H9 (cell line): ENCODE measurements at regions not wholly inside any gene's neighbourhood (a gene's known extent, or its start where the extent isn't known, plus 50 kb on each side); places are given as distances from the start of the nearest gene placed in this dataset.

Experiments used
- DNase-seq: peaks from one replicate; pipeline ENCODE4 v3.0.0-alpha.2; 2017
- H2AFZ ChIP-seq: one replicate; pipeline ENCODE4 v1.6.1; 2013; ENCODE audit warnings: mild to moderate bottlenecking, low read length, control low read depth, moderate library complexity
- H2AK5ac ChIP-seq: 2 replicates; pipeline ENCODE4 v1.6.1; 2013; ENCODE audit warnings: low read length, control low read depth, mixed read lengths; ENCODE audit not compliant: insufficient read length
- H2BK120ac ChIP-seq: one replicate; pipeline ENCODE4 v1.6.1; 2013; ENCODE audit warnings: low read depth, mild to moderate bottlenecking, low read length, control low read depth, inconsistent platforms; ENCODE audit not compliant: poor library complexity, severe bottlenecking
- H2BK12ac ChIP-seq: 2 replicates; pipeline ENCODE4 v1.6.1; 2013; ENCODE audit warnings: low read length, control low read depth, mixed read lengths, low read depth; ENCODE audit not compliant: insufficient read length
- H2BK15ac ChIP-seq: 2 replicates; pipeline ENCODE4 v1.6.1; 2013; ENCODE audit warnings: low read depth, low read length, control low read depth
- H2BK20ac ChIP-seq: one replicate; pipeline ENCODE4 v1.6.1; 2013; ENCODE audit warnings: low read depth, mild to moderate bottlenecking, low read length, control low read depth, inconsistent platforms; ENCODE audit not compliant: poor library complexity, severe bottlenecking
- H2BK5ac ChIP-seq: 2 replicates; pipeline ENCODE4 v1.6.1; 2013; ENCODE audit warnings: low read length, control low read depth, mixed read lengths; ENCODE audit not compliant: insufficient read length
- H3K14ac ChIP-seq: 2 replicates; pipeline ENCODE4 v1.6.1; 2013; ENCODE audit warnings: low read length, control low read depth; ENCODE audit not compliant: insufficient read depth
- H3K18ac ChIP-seq: 2 replicates; pipeline ENCODE4 v1.6.1; 2013; ENCODE audit warnings: low read depth, mild to moderate bottlenecking, mixed read lengths, low read length, control low read depth; ENCODE audit not compliant: insufficient read length
- H3K23ac ChIP-seq: 2 replicates; pipeline ENCODE4 v1.6.1; 2013; ENCODE audit warnings: low read length, control low read depth, mixed read lengths, low read depth; ENCODE audit not compliant: insufficient read length
- H3K23me2 ChIP-seq: 2 replicates; pipeline ENCODE4 v1.6.1; 2013; ENCODE audit warnings: low read depth, mild to moderate bottlenecking, mixed read lengths, low read length, control low read depth; ENCODE audit not compliant: insufficient read length, poor library complexity, severe bottlenecking
- H3K27ac ChIP-seq: 2 replicates; pipeline ENCODE4 v1.5.1; 2013; ENCODE audit warnings: low read length, control low read depth, mixed read lengths, low read depth; ENCODE audit not compliant: insufficient read length
- H3K27me3 ChIP-seq: 2 replicates; pipeline ENCODE4 v1.6.1; 2013; ENCODE audit warnings: low read length, control low read depth, inconsistent platforms; ENCODE audit not compliant: insufficient read depth
- H3K4ac ChIP-seq: 2 replicates; pipeline ENCODE4 v1.6.1; 2013; ENCODE audit warnings: low read depth, mild to moderate bottlenecking, control low read depth, inconsistent platforms, low read length, moderate library complexity
- H3K4me1 ChIP-seq: 2 replicates; pipeline ENCODE4 v1.6.1; 2013; ENCODE audit warnings: low read length, control low read depth, inconsistent platforms; ENCODE audit not compliant: insufficient read depth
- H3K4me2 ChIP-seq: 2 replicates; pipeline ENCODE4 v1.6.1; 2013; ENCODE audit warnings: low read length, control low read depth, mixed read lengths; ENCODE audit not compliant: insufficient read length, insufficient read depth
- H3K56ac ChIP-seq: 2 replicates; pipeline ENCODE4 v1.6.1; 2013; ENCODE audit warnings: low read depth, mild to moderate bottlenecking, mixed read lengths, low read length, control low read depth; ENCODE audit not compliant: insufficient read length
- H3K79me1 ChIP-seq: 2 replicates; pipeline ENCODE4 v1.6.1; 2013; ENCODE audit warnings: low read depth, mild to moderate bottlenecking, moderate library complexity, low read length, control low read depth, inconsistent platforms; ENCODE audit not compliant: insufficient read depth, poor library complexity, severe bottlenecking
- H3K79me2 ChIP-seq: 2 replicates; pipeline ENCODE4 v1.6.1; 2013; ENCODE audit warnings: low read length, control low read depth, inconsistent platforms; ENCODE audit not compliant: insufficient read depth
- H3K9ac ChIP-seq: 2 replicates; pipeline ENCODE4 v1.6.1; 2013; ENCODE audit warnings: low read length, control low read depth, mixed read lengths; ENCODE audit not compliant: insufficient read length; ENCODE audit errors: extremely low read depth
- H3K9me3 ChIP-seq: one replicate; pipeline ENCODE4 v1.6.1; 2013; ENCODE audit warnings: low read depth, low read length, inconsistent platforms; ENCODE audit not compliant: control insufficient read depth
- H3T11ph ChIP-seq: one replicate; pipeline ENCODE4 v1.6.1; 2013; ENCODE audit warnings: mild to moderate bottlenecking, low read length, control low read depth, inconsistent platforms
- H4K20me1 ChIP-seq: one replicate; pipeline ENCODE4 v1.6.1; 2013; ENCODE audit not compliant: control insufficient read depth, insufficient read length, insufficient read depth
- H4K5ac ChIP-seq: 2 replicates; pipeline ENCODE4 v1.6.1; 2013; ENCODE audit warnings: low read depth, mild to moderate bottlenecking, mixed read lengths, low read length, control low read depth; ENCODE audit not compliant: insufficient read length
- H4K8ac ChIP-seq: replicated peaks from 2 replicates; pipeline ENCODE4 v1.6.1; 2013; ENCODE audit warnings: low read length, control low read depth, mixed read lengths, low read depth; ENCODE audit not compliant: insufficient read length
- H4K91ac ChIP-seq: 2 replicates; pipeline ENCODE4 v1.6.1; 2013; ENCODE audit warnings: low read depth, mild to moderate bottlenecking, moderate library complexity, mixed read lengths, low read length, control low read depth; ENCODE audit not compliant: insufficient read length
- H3K27ac Mint-ChIP-seq, 3 experiments: 2 replicates in 2 of 3; 3 replicates in 1 of 3; pipeline ENCODE4 v1.8.0; 2020 to 2021; ENCODE audit warnings: mixed read lengths in 3 of 3, mild to moderate bottlenecking in 1 of 3, moderate library complexity in 1 of 3
- H3K27me3 Mint-ChIP-seq: 2 replicates; pipeline ENCODE4 v1.8.0; 2021; ENCODE audit warnings: low read depth, mild to moderate bottlenecking, moderate library complexity, mixed read lengths
- H3K36me3 Mint-ChIP-seq, 3 experiments: 2 replicates in 2 of 3; 3 replicates in 1 of 3; pipeline ENCODE4 v1.8.0; 2020 to 2021; ENCODE audit warnings: low read depth in 3 of 3, mixed read lengths in 3 of 3; ENCODE audit not compliant: insufficient read depth in 1 of 3
- H3K4me1 Mint-ChIP-seq, 2 experiments: 2 replicates each; pipeline ENCODE4 v1.8.0; 2020; ENCODE audit warnings: mixed read lengths in 2 of 2
- H3K4me3 Mint-ChIP-seq, 2 experiments: 2 replicates in 1 of 2; 3 replicates in 1 of 2; pipeline ENCODE4 v1.8.0; 2020 to 2021; ENCODE audit warnings: mild to moderate bottlenecking in 2 of 2, mixed read lengths in 2 of 2, moderate library complexity in 1 of 2
- H3K9me3 Mint-ChIP-seq, 2 experiments: 2 replicates in 1 of 2; 3 replicates in 1 of 2; pipeline ENCODE4 v1.8.0; 2020; ENCODE audit warnings: mild to moderate bottlenecking in 2 of 2, mixed read lengths in 2 of 2, moderate library complexity in 1 of 2
- WGBS: extraction: QIAGEN DNeasy Blood & Tissue Kit; methylation state at CpG from one replicate; pipeline ENCODE4 v1.1.7; 2013; ENCODE audit warnings: missing lambda C conversion rate, low lambda C conversion rate, mixed read lengths; ENCODE audit not compliant: insufficient read length; ENCODE audit errors: extremely low coverage; 5-methylcytosine and 5-hydroxymethylcytosine counted together
- TF ChIP-seq, protein P1 (sequence below): fragments of 200-600 bp; sonication (generic); conservative IDR thresholded peaks from 3 replicates; pipeline ENCODE4 v1.8.0; 2021; ENCODE audit warnings: antibody characterized with exemption, mild to moderate bottlenecking

DNA sequence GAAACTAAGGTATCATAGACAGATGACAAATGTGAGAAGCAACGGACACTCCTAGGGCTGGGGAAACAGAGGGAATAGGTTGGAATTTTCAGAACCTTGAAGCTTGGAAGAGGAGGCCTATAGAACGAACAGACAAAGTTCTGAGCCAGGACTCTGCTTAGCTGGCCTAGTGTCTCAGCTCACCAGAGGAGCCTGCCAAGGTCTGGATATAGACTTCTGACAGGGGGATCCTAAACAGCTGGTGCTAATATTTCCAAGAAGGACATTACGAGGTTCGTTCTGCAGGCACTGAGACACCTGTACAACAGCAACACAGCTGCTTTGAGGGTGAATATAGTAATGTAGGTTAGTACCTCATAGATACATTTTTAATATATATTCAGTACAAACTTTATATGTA lies 266.3 kb downstream of the CHL1 start:
- Histone ChIP-seq H3K79me1 (no peaks in the 10 kb centered on the region), H3K27ac (no peak overlapping the region), H2BK15ac (no peak overlapping the region), H3K23ac (no peak overlapping the region), H3K9me3 (no peaks in the 10 kb centered on the region), H3K14ac (no peak overlapping the region), H4K20me1 (no peaks in the 10 kb centered on the region), H3K4ac (no peak overlapping the region), H2BK12ac (no peak overlapping the region), H2BK20ac (no peak overlapping the region), H3K18ac (no peak overlapping the region), H3K23me2 (no peaks in the 10 kb centered on the region), H2BK120ac (no peak overlapping the region), H4K5ac (no peak overlapping the region), H4K8ac (no peak overlapping the region), H2AK5ac (no peak overlapping the region), H2BK5ac (no peak overlapping the region), H4K91ac (no peak overlapping the region), H3K4me1 (no peaks in the 10 kb centered on the region; the same call in 1 of the 2 replicates), H2AFZ (no peak overlapping the region), H3K27me3 (no peaks in the 10 kb centered on the region), H3K4me2 (no peak overlapping the region), H3K56ac (no peak overlapping the region), H3K79me2 (no peaks in the 10 kb centered on the region), H3T11ph (no peak overlapping the region), H3K9ac (no peak overlapping the region)
- no CpG with 5 or more reads among the region's 4 CpGs for WGBS
- Mint-ChIP-seq H3K4me3 (no peak overlapping the region), H3K27ac (no peak overlapping the region), H3K4me1 (peaks cover 13 to 29% of the 10 kb centered on the region in 2 experiments), H3K9me3 (no peaks in the 10 kb centered on the region), H3K27me3 (no peaks in the 10 kb centered on the region), H3K36me3 (no peaks in the 10 kb centered on the region)
- TF ChIP-seq, protein P1, sequence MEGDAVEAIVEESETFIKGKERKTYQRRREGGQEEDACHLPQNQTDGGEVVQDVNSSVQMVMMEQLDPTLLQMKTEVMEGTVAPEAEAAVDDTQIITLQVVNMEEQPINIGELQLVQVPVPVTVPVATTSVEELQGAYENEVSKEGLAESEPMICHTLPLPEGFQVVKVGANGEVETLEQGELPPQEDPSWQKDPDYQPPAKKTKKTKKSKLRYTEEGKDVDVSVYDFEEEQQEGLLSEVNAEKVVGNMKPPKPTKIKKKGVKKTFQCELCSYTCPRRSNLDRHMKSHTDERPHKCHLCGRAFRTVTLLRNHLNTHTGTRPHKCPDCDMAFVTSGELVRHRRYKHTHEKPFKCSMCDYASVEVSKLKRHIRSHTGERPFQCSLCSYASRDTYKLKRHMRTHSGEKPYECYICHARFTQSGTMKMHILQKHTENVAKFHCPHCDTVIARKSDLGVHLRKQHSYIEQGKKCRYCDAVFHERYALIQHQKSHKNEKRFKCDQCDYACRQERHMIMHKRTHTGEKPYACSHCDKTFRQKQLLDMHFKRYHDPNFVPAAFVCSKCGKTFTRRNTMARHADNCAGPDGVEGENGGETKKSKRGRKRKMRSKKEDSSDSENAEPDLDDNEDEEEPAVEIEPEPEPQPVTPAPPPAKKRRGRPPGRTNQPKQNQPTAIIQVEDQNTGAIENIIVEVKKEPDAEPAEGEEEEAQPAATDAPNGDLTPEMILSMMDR = no peak
- no peak for DNase-seq
